SH-SY5Y (cell line): ENCODE measurements at regions not wholly inside any gene's neighbourhood (a gene's known extent, or its start where the extent isn't known, plus 50 kb on each side); places are given as distances from the start of the nearest gene placed in this dataset.

Source experiments
- GATA2 ChIP-seq: IDR thresholded peaks from 2 replicates; pipeline ENCODE4 v1.6.1; 2011; ENCODE audit warnings: mild to moderate bottlenecking, low read depth, low read length
- GATA3 ChIP-seq: IDR thresholded peaks from 2 replicates; pipeline ENCODE4 v1.6.1; 2011; ENCODE audit warnings: low read depth, mild to moderate bottlenecking, low read length, moderate library complexity

GRCh38 chr3:99319450-99319849 is 318.9 kb upstream of the COL8A1 start:
- TF ChIP-seq GATA2 (no peak), GATA3 (no peak)
